ENCODE measurements at regions not wholly inside any gene's neighbourhood (a gene's known extent, or its start where the extent isn't known, plus 50 kb on each side); places are given as distances from the start of the nearest gene placed in this dataset.
"Not testable (repeated sequence)": the region's sequence is repeated elsewhere in the genome, so short reads cannot be mapped to it uniquely, and the experiment has no call there.

DNA sequence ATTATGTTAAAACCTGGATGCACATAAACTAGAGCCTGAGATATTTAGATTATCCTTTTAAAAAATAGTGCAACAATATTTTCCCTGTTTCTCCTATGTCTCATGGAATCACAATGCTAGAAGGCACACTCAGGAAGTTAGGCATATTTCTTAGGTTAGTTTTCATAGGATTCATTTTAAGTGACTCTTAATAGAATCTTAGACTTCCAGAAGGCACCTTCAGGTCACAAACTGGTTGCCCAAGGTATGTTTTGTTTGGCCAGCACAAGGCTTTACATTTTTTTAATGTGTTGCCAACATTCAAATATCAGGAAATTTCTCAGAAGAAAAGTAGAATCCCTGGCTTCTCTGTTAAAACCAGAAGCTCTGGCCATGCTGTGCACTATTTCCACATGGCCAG lies 129.3 kb downstream of the LNPK start:
- no peak for DNase-seq

DNA sequence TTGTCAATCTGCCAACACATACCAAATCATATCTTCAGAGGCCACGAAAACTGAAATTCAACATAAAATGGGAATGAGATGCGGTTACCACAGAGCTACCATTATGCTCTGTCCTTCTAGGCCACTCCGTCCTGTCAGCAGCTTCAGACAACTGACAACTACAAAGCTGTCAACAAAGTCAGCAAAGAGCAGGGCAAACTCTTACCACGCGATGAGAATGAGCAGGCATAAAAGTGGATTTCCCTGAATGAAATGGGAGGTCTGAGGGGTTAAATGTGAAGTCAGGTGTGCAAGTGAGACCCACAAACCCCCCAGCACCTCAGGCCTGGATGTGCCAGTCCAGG lies 130.1 kb downstream of the LNPK start:
- DNase-seq, result no peak

- DNase-seq, result no peak
Observed at GRCh38 chr2:175871331-175872004, 130.6 kb downstream of the LNPK start.

GRCh38 chr2:175865716-175866115 lies 136.4 kb downstream of the LNPK start:
- DNase-seq, result no peak

- no peak for DNase-seq
Observed at GRCh38 chr2:175864137-175864850, 137.8 kb downstream of the LNPK start.

DNA sequence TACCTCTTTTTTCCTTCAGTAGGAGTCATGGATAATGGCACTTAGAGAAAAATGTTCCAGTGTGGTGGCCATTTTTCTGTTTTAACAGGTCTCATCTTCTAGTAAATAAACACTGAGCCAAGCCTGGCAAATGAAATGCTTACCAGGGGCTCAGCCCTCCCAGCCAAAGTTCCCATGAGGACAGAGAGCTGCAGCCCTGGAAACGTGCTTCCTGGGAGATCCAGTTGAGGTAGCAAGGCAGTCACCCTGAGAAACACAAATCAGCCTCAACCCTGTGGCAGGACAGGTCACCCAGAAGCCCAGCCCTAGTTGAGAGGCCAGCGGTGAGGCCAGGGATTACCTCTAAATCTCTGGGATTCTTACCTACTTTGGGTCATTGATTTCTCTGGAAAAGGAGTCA lies 140.1 kb downstream of the LNPK start:
- DNase-seq, result no peak

DNA sequence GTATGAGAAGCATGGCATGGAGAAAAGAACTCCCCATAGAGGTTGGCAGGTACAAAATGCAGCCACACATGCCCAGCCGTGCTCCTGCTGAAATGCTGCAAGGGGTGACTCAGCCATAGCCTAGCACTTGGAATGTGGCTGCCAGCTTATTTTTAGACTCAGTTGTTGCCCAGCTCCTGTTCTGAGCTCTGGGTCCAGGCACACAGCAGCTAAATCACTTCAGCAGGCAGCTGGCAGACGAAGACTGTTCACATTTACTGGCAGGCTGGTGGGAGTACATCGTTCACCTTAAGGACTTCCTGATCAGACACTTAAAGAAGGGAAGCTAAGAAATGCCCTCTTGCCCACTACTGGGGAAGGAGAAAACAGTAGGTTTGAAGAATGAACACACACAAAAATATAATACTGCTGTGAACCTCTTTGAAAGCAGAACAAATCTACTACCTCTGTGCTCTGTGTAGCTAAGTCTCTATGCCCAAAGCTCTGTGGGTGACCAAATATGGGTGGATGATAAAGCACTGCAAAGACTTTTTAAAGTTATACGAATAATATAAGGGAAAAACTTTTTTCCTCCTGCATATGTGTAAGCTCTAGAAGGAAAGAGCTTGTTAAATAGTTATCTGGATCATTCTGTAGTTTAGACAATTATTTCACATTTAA lies 146.1 kb downstream of the LNPK start:
- DNase-seq, result no peak

DNA sequence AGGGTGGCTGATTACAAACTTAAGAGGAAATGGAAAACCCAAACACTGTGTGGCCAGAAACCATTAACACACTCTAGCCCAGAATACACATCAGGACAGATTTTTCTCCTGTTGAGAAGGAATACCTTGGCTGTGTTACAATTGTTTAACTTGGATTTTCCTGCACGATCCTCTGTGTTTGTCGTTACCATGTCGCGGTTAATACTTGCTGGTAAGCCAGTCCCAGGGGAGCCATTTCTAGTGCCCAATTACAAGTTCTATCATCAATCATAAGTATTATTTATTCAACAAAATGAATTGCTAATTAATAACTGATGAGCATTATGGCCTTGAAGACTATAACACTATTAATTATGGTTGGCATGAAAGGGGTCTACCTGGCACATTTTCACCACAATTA lies 146.8 kb downstream of the LNPK start:
- DNase-seq, result no peak

GRCh38 chr2:175854665-175855064 lies 147.4 kb downstream of the LNPK start:
- no peak for DNase-seq

- no peak for DNase-seq
Observed at GRCh38 chr2:175854129-175854528, 147.9 kb downstream of the LNPK start.

DNA sequence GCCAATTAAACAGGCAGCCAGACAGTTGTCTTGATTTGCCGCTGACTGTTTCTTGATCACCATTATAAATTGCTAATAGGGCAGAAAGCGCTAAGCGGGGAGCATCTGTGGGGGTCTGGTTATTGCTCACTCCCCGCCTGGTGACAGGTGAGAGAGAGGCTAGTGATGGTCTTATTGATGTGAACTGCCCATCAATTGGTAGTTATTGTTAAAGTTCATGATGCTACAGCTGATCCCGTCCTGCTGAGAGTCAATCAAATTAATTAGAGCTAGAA lies 148.5 kb downstream of the LNPK start:
- DNase-seq, result no peak

- no peak for DNase-seq
Observed at GRCh38 chr2:175852879-175853615, 149.0 kb downstream of the LNPK start.

DNA sequence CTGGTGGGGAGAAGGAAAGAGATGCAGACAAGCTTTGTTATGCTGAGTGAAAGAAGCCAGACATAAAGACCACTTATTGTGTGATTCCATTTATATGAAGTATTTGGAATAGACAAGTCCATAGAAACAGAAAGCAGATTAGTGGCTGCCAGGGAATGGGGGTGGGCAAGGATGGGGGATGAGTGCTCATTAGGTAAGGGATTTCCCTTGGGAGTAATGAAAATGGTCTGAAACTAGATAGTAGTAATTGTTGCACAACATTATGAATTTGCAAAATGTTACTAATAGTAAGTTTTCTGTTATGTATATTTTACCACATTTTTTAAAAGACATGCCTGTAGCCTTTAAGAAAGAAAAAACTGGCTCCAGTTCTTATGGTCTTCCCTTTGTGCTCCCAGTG lies 154.9 kb downstream of the LNPK start:
- no peak for DNase-seq

DNA sequence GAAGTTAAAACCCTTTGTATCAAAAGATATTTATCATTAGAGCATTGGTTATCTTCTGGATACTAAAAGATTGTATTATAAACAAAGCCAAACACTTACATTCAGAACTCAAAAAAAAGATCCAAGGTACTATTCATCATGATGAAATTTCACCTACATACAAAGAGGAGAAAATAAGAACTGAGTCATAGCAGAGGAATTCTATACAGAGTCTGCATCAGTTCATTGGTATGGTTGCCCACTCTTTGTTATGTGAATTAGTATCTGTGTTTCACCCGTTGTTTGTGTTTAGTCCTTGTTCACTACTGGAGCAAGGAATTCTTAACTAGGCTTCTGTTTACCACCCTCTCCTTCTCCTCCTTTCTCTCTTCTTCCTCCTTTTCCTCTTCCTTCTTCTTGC lies 157.9 kb downstream of the LNPK start:
- DNase-seq, result no peak

DNA sequence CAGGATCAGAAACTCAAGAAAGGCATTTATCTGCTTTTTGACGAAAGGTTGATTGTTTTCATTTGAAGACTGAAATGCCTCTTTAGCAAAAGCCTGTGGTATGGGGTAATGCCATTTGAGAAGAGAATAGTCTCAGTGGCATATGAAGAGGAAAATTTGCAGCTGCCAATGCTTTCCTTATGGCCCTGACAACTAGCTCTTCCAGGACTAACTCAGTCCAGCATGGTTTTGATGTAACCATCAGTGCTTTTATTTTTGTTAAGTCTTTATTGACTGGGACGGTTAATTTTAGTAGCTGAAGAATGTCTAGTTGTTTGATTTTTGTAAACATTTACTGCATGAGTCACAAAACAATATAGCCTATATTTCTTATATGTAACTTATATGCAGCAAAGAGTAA lies 158.4 kb downstream of the LNPK start:
- no peak for DNase-seq

DNA sequence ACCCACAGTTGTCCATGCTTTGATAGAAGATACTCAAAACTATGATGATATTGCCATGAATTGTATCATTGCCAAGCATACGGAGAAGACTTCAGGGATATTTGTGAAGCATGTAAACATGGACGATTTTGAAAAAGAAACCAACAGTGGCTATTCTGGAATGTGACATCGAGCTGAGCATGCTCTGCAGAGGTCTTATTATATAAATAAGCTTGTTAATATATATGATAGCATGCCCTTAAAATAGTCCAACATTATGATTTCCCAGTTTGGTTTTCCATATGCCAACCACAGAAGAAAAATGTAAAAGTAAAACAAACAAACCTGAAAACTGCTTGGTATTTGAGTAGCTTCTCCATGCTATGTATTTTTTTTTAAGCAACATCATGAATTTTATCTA lies 159.1 kb downstream of the LNPK start:
- DNase-seq, result no peak

- not testable (repeated sequence) for DNase-seq
Observed at GRCh38 chr2:175840765-175841164, 161.3 kb downstream of the LNPK start.

- DNase-seq, result no peak
Observed at GRCh38 chr2:175840256-175840655, 161.8 kb downstream of the LNPK start.

- DNase-seq, result no peak
Observed at GRCh38 chr2:175838979-175839378, 163.1 kb downstream of the LNPK start.

- no peak for DNase-seq
Observed at GRCh38 chr2:175837046-175837445, 165.0 kb downstream of the LNPK start.

DNA sequence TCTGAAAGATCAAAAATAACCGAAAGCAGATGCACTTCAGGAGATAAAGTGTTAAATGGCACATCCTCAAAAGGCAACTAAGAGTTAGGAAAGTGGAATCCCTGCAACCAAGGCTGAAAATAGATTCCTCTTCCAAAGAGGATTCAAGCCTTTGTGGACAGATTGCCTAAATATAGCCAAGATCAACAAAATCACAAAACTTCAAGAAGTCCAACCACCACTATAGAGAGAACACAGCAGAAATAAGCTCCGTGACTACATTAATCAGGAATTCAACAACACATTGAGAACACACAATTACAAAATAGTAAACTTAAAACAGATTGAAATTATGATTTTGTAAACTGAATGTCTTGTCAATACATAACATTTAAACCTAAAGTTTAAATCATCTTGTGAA lies 165.7 kb downstream of the LNPK start:
- DNase-seq, result no peak

DNA sequence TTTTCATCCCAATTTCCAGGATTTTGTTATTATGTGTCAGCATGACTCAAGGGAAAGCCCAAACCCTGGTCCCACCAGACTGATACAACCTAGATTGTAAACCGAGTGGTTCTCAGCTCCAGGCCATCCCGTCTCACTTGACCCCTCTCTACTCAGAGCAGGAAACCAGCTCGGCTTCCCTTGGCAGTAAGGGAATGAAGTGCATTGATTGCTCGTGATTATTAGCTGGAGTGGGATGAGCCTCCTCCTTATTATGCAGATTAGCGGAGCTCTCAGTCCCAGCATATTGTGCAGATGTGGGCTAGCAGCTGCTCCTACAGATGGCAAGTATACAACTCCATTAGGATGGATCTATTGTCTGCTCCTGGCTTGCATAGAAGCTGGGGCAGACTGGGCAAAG lies 167.6 kb downstream of the LNPK start:
- no peak for DNase-seq

DNA sequence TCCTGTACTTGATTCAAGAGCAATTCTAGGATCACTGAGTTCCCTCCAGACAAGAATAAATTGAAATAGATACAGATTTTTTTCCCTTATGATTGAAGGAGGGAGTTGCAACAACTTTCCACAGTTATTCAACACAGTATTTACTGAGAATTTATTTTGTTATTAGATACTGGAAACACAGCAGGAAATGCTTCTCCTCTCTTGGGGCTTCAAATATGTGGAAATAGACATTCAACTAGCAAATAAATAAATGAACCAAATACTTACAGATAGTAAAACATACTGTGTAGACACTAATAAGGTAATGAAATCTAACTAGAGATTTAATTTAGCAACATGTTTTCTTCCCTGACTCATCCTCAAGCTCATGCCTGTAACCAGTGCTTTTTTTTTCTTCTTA lies 169.2 kb downstream of the LNPK start:
- no peak for DNase-seq

GRCh38 chr2:175829741-175830140 lies 172.3 kb downstream of the LNPK start:
- no peak for DNase-seq

All from inflammatory macrophage treated with lipopolysaccharide for 1 hour (primary cell).